NCI-H82 (cell line): ENCODE measurements at regions not wholly inside any gene's neighbourhood (a gene's known extent, or its start where the extent isn't known, plus 50 kb on each side); places are given as distances from the start of the nearest gene placed in this dataset.
A peak's percentile ranks its signal among the peaks of the same experiment; 100 is the strongest.

Experiments used
- DNase-seq: peaks from one replicate; lab custom pipeline; 2025; lab: John Stamatoyannopoulos, UW

DNA sequence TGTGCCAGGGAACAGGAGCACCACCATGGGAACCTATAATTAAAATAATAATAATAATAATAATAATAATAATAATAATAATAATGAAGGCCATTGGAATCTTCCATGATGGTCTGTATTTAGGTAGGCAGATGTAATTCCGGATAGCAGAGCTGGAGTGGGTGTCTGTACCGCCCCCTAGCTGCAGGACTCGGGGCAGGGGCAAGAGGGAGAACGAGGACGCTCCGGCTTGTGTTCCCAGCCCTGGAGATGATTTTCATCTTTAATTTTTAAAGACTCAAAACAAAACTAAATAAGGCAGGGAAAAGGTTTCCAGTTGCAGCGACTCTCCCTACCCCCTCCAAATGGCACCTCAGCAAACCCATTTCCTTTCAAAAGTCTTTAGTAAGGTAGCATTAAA is 501.1 kb downstream of the VRK1 start:
- DNase-seq: peak; percentile 40

DNA sequence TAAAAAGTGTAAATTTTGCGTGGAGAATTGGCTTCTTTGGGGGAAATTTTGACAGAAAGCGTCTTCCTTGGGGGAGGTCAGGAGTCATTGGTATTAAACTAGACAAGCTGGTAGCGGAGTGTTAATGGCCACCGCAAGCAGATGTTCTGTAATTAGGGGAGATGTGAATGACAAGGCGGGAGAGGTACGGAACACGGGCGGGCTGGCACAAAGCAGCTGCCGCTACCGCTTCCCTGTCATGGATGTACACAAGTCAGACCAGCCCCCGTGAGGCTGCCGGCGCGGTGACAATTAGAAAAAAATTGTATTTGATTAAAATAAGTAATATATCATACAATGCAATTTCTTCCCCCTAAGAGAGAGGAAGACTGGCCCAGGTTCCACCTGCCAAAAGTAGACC is 501.6 kb downstream of the VRK1 start:
- peak; percentile 64 for DNase-seq

- DNase-seq: peak; percentile 22
These were observed 502.5 kb downstream of the VRK1 start for GRCh38 chr14:97299661-97300060.

- DNase-seq: peak; percentile 1
These were observed 504.9 kb downstream of the VRK1 start for GRCh38 chr14:97301931-97302559.

- DNase-seq: no peak
These were observed 509.1 kb downstream of the VRK1 start for GRCh38 chr14:97306133-97306759.

DNA sequence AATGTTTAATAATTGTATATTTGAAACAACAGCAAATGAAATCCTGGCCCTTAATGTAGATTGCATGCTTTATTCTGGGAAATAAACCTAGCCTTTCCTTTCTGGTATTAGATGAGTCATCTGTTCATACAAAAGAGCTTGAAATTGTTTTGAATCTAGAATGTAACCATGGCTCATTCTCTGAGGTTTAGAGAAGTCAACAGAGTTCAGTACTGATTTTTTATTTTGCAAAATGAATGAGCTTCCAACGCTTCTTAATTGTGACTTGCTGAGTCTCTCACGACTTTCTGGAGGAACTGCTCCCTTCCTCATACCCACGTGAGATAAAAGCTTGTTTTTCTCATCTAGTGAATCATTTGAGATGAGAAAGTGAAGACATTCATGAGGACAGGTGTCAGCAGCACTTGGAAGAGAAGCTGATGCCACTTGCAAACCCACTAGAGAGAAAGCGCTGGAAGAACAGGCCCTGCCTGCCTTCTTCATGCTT is 509.6 kb downstream of the VRK1 start:
- no peak for DNase-seq

DNA sequence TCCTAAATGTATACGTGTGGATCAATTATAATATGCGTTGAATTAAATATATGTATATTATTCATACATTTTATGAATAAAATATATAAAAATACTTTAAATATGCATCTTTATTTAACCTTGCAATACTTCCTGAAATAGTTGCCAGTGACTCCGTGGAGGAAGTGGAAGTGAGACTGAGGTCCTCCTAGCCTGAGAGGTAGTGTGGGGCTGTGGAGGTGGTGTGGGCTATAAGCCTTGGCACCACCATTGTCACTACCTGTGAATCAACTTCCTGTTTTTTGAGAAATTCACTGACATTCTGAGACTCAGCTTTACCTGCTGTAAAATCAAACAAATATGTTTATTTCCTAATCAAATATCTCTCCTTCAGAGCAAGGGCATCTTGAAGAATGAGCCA is 514.2 kb downstream of the VRK1 start:
- no peak for DNase-seq

- no peak for DNase-seq
These were observed 515.7 kb downstream of the VRK1 start for GRCh38 chr14:97312910-97313309.

- DNase-seq: no peak
These were observed 518.6 kb downstream of the VRK1 start for GRCh38 chr14:97315790-97316189.

DNA sequence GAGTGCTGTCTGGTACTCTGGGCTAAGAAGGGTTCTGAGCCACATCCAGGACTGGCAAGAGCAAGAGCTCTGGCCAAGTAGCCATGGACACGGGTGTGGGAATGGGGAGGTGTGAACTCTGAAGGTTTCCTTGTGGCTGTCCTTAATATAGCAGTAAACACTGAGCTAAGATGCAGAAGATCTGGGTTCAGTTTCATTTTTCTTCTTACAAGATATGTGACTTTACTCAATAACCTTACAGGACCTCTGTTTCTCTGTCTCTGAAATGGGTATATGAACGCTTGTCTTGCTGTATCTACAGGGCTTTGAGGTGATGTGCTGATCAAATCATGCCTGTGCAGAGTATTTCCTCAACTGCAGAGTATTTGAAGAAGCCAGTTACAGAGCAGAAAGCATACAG is 521.2 kb downstream of the VRK1 start:
- no peak for DNase-seq

GRCh38 chr14:97319691-97320090 is 522.5 kb downstream of the VRK1 start:
- no peak for DNase-seq

DNA sequence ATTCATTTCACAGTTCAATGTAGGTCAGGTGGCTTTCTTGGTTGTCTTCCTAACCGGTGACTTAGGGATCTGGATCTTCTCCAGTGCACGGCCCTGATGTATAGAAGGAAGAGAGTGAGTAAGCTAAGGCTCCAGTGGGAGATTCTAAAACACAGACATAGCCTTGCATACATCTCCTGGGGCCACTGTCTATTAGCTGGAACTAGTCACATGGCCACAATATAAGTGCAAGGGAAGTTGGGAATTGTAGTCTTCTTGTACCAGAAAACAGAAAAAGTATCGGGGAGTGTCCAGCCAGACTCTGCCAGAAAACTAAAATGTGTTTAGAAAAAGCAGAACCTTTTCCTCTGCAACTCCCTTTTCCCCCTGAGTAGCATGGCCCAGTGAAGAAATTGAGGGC is 531.6 kb downstream of the VRK1 start:
- DNase-seq: no peak

- no peak for DNase-seq
These were observed 532.5 kb downstream of the VRK1 start for GRCh38 chr14:97329701-97330100.

- DNase-seq: no peak
These were observed 533.9 kb downstream of the VRK1 start for GRCh38 chr14:97331058-97331457.

DNA sequence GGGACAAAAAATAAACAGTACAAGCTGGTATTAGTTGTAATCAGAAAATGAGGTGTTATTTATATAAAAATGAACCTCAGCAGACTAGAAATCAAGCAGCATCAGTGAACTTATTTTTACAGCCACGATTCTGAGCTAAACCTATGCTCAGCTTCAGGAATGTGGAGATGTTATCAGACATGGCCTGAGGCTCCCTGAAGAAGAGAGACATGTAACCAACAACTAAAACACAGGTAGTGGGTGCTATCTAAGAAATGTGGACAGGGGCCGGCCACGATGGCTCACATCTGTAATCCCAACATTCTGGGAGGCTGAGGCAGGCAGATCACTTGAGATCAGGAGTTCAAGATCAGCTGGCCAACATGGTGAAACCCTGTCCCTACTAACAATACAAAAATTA is 534.3 kb downstream of the VRK1 start:
- DNase-seq: no peak

DNA sequence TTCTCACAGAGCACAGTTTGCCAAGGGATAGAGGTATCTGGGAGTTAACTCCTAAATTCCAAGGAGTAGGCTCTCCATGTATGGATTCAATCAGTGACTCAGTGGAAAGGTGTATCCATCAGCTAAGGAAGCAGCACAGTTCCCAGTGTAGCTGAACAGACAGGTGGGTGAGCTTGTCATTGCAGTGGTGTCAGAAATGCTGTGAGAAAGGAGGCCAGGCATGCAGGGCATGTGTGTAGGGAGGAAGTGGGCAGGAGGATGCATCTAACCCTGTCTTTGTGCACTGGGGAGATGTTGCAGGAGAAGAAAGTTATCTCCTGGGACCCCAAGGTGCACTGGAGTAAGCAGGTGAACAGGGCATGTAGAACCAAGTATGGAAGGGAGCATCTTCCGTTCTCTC is 539.0 kb downstream of the VRK1 start:
- DNase-seq: no peak

DNA sequence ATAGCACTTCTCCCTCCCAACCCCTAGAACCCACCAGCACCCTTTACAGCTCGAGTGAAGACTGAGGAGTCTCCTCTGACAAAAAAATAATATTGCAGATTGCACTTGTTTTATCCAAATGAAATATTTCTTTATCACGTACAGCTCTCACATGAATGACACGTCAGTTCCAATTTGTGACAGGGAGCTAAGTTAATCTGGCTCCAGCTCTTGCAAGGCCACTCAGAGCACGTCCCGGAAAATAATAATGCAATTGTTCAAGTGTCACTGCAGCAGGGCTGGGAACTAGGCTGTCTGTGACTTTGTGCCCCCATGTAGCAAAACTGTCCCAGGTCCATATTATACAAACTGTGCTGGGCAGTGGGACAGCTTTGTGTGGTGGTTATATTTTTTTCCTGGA is 539.6 kb downstream of the VRK1 start:
- no peak for DNase-seq

- no peak for DNase-seq
These were observed 540.1 kb downstream of the VRK1 start for GRCh38 chr14:97337267-97337666.

DNA sequence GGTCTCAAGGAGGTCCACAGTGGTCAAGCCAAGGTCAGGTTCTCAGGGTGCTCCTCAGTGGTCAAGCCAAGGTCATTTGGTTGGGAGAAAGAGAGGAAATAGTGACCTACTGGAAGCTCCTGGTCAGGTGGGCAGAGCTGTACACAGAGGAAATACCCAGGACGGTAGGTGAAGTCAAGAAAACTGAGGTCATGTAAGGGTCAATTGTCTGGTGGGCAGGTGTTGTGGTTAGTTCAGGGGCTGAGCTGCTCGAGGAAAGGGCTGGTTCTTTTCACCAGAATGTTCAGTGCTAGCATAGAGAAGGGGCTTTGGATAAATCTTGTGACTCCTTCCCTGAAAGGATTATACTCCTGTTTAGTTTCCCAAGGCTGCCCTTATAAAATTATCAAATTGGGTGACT is 540.5 kb downstream of the VRK1 start:
- no peak for DNase-seq

DNA sequence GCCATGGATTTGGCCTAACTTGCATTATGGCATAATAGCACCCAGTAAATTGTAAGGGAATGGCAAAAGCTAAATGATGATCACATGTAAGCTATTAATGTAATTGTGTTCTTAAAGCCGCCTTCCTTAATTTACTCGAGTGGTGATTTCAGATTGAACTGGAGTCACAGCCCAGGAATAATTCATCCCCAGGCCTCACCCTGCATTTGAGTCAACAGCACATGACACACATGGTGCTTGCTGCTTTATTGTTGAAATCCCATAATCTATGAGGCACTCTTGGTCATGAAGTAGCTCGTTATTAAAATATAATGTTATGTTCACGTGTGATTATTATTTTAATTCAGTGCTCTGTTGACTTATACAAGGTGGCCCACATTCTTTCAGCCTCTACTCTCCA is 547.5 kb downstream of the VRK1 start:
- DNase-seq: no peak

DNA sequence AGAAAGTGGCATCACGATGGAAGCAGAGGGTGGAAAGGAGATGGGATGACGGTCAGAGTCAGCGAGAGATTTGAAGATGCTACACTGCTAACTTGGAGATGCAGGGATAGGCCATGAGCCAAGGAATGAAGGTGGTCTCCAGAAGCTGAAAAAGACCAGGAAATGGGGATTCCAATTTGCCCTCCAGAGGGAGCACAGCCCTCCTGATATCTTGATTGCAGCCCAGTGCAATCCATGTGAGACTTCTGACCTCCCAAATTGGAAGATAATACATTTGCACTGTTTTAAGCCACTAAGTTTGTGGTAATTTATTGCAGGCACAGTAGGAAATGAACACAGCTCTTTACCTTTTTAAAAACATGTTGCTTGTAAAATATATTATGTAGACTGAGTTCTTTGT is 549.5 kb downstream of the VRK1 start:
- no peak for DNase-seq

- DNase-seq: no peak
These were observed 552.3 kb downstream of the VRK1 start for GRCh38 chr14:97349463-97349862.

GRCh38 chr14:97349946-97350345 is 552.8 kb downstream of the VRK1 start:
- DNase-seq: no peak

- DNase-seq: no peak
These were observed 553.2 kb downstream of the VRK1 start for GRCh38 chr14:97350415-97350814.
